ENCODE measurements at regions not wholly inside any gene's neighbourhood (a gene's known extent, or its start where the extent isn't known, plus 50 kb on each side); places are given as distances from the start of the nearest gene placed in this dataset.

- no peak overlapping the region for H3K4me3 ChIP-seq (ENCODE audit: low read depth, low read length)
- TF ChIP-seq, protein P1, sequence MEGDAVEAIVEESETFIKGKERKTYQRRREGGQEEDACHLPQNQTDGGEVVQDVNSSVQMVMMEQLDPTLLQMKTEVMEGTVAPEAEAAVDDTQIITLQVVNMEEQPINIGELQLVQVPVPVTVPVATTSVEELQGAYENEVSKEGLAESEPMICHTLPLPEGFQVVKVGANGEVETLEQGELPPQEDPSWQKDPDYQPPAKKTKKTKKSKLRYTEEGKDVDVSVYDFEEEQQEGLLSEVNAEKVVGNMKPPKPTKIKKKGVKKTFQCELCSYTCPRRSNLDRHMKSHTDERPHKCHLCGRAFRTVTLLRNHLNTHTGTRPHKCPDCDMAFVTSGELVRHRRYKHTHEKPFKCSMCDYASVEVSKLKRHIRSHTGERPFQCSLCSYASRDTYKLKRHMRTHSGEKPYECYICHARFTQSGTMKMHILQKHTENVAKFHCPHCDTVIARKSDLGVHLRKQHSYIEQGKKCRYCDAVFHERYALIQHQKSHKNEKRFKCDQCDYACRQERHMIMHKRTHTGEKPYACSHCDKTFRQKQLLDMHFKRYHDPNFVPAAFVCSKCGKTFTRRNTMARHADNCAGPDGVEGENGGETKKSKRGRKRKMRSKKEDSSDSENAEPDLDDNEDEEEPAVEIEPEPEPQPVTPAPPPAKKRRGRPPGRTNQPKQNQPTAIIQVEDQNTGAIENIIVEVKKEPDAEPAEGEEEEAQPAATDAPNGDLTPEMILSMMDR (IDR thresholded peaks at IDR 0.05; ENCODE audit: borderline replicate concordance, insufficient read depth, low read depth, low read length): no peak
Observed at GRCh38 chr21:27498025-27498424, 531.1 kb upstream of the ADAMTS5 start.

DNA sequence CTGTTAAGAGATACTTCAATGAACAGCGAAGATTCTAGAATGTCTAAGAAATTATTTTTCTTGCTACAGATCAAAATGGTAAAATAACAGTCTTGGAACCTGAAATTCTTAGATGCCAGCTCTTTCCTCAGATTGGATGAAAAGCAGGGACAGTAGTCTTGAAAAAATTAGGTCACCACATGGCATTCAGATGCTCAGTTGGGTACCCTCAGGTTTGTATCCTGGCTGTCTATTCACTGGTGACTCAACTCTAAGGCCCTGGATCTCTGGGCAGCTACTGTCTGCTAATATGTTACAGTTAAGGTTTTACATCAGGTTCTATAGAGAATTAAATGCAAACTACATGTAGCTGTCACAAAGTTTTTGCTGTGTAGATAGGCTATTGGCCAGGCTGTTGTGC is 528.9 kb upstream of the ADAMTS5 start:
- no peak overlapping the region for H3K4me3 ChIP-seq (ENCODE audit: low read depth, low read length)
- TF ChIP-seq, protein P1 (IDR thresholded peaks at IDR 0.05; ENCODE audit: borderline replicate concordance, insufficient read depth, low read depth, low read length): no peak

- H3K4me3 ChIP-seq (ENCODE audit: low read depth, low read length): no peak overlapping the region
- TF ChIP-seq, protein P1 (IDR thresholded peaks at IDR 0.05; ENCODE audit: borderline replicate concordance, insufficient read depth, low read depth, low read length): no peak
Observed at GRCh38 chr21:27493542-27493941, 526.7 kb upstream of the ADAMTS5 start.

DNA sequence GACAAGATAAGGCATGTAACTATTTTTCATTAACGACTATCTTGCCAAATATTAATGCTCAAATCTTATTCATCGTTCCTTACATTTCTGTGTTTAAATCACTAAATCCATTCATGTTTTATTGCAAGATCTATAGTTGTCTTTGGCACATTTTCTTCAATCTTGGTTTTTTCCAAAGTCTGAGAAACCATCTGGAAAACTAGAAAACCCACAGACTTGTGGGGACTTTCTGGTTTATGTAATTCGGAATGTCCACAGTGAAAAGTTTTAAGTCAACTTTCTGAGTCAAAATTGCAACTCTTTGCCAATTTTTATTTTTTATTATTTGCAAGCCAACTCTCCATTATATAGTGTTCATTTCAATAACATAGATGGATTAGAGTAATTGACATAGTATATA is 520.8 kb upstream of the ADAMTS5 start:
- H3K4me3 ChIP-seq (ENCODE audit: low read depth, low read length): no peak overlapping the region
- TF ChIP-seq, protein P1 (IDR thresholded peaks at IDR 0.05; ENCODE audit: borderline replicate concordance, insufficient read depth, low read depth, low read length): no peak

DNA sequence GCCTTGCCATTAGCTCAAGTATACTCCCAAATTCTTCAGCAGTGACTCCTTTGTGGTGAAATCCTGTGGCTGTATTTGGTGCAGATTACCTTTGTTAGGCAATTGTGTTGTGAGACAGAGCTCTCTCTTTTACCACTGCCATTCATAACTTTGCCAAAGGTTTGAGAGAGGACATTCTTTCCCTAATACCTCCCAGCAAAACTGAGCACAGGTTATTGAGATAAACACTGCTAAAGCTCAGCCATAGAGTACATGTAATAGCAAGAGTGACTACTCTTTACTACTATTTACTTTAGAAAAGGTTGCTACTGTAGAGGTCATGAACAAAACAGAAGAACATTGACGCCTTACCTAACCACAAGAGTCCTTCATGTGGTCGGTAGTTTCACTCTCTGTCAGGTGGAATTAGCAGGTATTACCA is 514.0 kb upstream of the ADAMTS5 start:
- TF ChIP-seq, protein P1 (IDR thresholded peaks at IDR 0.05; ENCODE audit: borderline replicate concordance, insufficient read depth, low read depth, low read length): no peak
- H3K4me3 ChIP-seq (ENCODE audit: low read depth, low read length): no peak overlapping the region

GRCh38 chr21:27477296-27477695 is 510.4 kb upstream of the ADAMTS5 start:
- no peak overlapping the region for H3K4me3 ChIP-seq (ENCODE audit: low read depth, low read length)
- TF ChIP-seq, protein P1 (IDR thresholded peaks at IDR 0.05; ENCODE audit: borderline replicate concordance, insufficient read depth, low read depth, low read length): no peak

DNA sequence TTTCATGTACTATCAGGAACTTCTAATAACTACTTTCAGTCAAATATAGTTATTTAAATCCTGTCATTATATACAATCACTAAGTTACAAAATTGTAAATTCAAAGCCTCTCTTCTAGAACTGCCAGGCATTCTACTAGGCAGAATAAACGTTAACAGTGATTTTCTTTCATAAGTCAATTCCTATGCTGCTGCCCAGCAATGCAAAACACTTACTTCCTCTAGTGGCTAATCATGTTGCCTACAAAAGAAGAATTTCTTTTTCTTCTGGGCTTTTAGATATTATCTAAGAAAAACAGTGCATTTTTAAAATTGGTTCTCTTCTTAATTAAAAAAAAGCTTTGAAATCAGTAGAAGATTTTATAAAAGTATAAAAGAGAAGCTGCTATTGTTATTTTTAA is 509.8 kb upstream of the ADAMTS5 start:
- TF ChIP-seq, protein P1 (IDR thresholded peaks at IDR 0.05; ENCODE audit: borderline replicate concordance, insufficient read depth, low read depth, low read length): no peak
- H3K4me3 ChIP-seq (ENCODE audit: low read depth, low read length): no peak overlapping the region
